ENCODE measurements at regions not wholly inside any gene's neighbourhood (a gene's known extent, or its start where the extent isn't known, plus 50 kb on each side); places are given as distances from the start of the nearest gene placed in this dataset.

DNA sequence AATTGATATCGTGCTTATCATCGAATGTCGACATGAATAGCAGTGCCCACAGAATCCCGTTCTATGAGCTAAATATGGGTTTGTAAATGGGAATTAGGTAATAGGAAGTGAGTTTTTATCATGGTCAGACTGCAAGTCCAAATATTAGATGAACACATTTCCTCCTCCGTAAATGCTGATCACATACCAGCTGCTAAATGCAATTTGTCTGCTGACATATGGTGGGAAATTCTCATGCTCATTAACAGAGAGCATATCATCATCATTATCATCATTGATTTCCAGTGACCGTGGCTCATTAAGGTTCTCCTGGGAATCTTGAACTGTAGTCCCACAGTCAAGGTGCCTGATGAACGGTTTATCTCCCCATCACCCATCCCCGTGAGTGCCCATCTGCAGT, 998.8 kb upstream of the TMEM132C start:
- H3K27ac ChIP-seq = no peak overlapping the region
- TF ChIP-seq, protein P1, sequence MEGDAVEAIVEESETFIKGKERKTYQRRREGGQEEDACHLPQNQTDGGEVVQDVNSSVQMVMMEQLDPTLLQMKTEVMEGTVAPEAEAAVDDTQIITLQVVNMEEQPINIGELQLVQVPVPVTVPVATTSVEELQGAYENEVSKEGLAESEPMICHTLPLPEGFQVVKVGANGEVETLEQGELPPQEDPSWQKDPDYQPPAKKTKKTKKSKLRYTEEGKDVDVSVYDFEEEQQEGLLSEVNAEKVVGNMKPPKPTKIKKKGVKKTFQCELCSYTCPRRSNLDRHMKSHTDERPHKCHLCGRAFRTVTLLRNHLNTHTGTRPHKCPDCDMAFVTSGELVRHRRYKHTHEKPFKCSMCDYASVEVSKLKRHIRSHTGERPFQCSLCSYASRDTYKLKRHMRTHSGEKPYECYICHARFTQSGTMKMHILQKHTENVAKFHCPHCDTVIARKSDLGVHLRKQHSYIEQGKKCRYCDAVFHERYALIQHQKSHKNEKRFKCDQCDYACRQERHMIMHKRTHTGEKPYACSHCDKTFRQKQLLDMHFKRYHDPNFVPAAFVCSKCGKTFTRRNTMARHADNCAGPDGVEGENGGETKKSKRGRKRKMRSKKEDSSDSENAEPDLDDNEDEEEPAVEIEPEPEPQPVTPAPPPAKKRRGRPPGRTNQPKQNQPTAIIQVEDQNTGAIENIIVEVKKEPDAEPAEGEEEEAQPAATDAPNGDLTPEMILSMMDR (conservative IDR thresholded peaks at IDR 0.05) = no peak
- no peak for TF ChIP-seq ZFX (IDR thresholded peaks at IDR 0.05)

DNA sequence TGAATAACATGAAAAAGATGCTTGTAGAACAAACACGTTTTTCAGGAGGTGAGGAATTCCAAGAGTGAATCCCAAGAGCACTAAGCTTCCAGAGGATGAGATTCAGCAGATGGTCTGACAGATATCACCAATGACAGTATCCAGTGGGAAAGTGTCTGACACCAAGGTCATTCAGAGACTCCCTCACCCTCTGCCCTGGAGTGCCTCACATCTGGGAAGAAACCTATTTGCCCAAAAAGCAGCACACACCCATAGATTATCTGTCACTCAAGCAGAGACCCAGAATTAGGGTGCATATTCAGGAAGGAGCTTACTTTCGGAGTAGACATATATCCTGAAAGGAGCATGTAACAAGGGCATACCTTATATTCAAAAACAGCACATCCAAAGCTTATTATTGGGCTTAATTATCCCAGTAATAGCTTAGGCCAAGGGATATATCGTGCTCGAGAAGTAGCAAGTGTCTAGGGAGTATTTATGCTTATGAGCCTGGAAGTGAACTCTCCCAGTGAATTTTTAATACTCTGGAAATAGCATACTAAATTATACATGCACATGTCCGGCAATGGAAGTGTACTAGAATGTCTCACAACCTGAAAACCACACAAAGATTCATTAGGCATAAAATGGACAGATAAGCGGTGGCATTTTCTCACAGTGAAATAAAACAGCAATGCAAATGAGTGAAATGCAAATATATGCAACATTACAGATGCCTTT, 998.1 kb upstream of the TMEM132C start:
- no peak for TF ChIP-seq ZFX (IDR thresholded peaks at IDR 0.05)

DNA sequence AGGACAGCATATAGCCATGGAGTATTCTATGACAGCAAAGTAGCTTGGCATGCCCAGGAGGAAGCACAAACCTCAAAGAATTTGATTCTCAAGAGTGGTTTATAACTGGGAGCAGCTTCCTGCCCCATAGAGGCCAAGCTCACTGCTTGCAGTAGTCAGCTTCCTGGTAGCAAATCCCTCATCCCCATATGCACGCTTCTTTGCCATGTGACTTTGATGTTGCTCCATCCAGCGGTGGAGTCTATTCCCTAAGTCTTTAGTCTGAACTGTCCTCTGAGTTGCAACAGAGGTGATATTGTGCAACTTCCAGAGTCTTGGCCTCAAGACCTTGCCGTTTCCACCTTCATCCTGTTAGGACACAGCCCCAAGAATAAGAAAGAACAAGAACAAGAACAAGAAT, 996.8 kb upstream of the TMEM132C start:
- TF ChIP-seq, protein P1 (conservative IDR thresholded peaks at IDR 0.05) = no peak
- no peak for TF ChIP-seq ZFX (IDR thresholded peaks at IDR 0.05)
- H3K27ac ChIP-seq = no peak overlapping the region

More for the DNA sequence above, 998.1 kb upstream of the TMEM132C start:
- H3K27ac ChIP-seq = no peak overlapping the region

DNA sequence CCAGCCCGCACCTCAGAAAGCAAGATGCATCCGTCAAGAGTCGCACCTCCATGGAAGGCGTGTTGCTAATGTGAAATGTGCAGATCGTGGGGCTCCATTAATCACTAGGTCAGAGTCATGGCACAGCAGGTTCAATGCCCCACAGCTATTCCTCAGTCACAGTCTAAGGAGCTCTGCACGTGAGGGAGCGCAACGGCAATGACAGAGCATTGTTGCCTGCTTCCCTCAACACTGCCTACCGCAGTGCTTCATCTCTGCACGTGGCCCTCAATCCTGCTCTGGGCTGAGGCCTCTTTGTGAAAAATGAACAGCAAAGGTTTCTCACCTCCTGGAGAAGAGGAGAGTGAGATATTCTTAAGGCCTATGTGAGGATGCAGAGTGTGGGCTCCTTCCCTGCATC, 995.2 kb upstream of the TMEM132C start:
- TF ChIP-seq, protein P1 (conservative IDR thresholded peaks at IDR 0.05) = no peak
- TF ChIP-seq ZFX (IDR thresholded peaks at IDR 0.05) = no peak
- H3K27ac ChIP-seq = no peak overlapping the region

DNA sequence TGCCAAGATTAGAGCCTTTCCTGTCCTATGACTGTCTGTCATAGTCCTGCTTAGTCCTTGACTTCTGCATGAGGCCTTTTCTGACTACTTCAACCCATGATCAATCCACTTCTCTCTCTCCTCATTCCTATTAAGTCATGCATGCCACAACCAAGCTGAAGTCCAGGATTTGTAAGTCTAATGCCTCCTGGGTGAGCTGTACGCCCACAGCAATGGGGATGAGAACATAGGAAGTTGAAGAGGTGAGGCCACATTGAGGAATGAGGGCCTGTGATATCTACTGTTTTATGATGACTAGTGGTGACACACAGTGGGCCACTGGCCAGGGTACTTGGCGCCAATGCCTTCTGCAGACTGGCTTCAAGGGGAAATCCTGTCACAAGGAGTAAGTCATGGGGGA, 994.1 kb upstream of the TMEM132C start:
- TF ChIP-seq, protein P1 (conservative IDR thresholded peaks at IDR 0.05) = no peak
- no peak overlapping the region for H3K27ac ChIP-seq

DNA sequence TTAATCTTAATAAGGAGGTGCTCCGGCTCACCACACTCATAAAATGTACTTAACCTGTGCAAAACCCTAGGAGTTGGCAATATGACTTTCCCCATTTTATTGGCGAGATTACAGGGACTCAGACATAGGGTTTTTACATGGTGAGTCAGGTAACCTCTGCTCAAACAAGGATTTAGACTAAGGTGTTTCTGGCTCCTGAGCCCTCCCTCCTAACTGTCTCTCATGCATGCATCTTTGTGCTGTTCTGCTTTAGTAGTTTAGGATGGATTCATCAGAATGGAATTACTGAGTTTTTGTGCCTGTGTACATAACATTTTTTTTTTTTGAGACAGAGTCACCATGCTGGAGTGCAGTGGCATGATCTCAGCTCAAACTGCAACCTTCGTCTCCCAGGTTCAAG, 993.3 kb upstream of the TMEM132C start:
- TF ChIP-seq ZFX (IDR thresholded peaks at IDR 0.05) = no peak
- H3K27ac ChIP-seq = no peak overlapping the region

DNA sequence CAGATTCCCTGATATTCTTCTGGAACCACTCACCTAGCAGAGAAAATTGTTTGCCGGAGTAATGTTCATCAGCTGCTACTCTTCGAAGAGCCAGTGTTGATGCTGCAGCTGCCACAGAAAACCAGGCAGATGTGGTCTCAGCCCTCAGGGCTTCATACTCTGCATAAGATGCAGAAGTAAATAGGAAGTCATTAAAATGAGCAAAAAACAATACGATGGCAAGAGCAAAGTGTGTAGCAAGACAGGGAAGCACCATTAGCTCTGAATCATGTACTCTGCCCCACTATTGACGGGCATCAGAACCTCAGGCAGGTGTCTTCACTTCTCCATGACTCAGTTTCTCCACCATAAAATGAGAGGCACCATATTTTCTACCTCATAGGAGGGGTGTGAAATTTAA, 991.6 kb upstream of the TMEM132C start:
- no peak overlapping the region for H3K27ac ChIP-seq
- TF ChIP-seq, protein P1 (conservative IDR thresholded peaks at IDR 0.05) = no peak
- no peak for TF ChIP-seq ZFX (IDR thresholded peaks at IDR 0.05)

DNA sequence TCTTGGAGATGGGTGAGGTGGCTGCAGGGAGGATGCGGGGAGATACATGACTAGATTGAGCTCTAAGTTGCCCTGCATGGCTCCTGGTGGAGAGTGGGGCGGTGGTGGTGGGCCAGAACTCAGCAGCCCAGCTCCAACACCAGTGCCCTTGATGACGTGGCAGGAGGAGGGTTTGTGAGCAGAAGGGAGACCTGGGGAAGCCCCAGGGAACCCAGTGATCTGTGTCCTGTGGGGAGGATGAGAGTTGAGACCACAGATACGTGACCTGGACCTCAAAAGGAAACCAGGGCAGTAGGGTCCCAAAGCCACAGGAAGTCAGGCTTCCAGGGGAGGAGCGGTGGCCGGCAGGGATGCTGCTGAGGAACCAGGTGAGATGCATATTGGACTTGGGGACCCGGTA, 989.1 kb upstream of the TMEM132C start:
- TF ChIP-seq, protein P1 (conservative IDR thresholded peaks at IDR 0.05) = no peak
- no peak for TF ChIP-seq ZFX (IDR thresholded peaks at IDR 0.05)
- no peak overlapping the region for H3K27ac ChIP-seq
